ENCODE measurements at regions not wholly inside any gene's neighbourhood (a gene's known extent, or its start where the extent isn't known, plus 50 kb on each side); places are given as distances from the start of the nearest gene placed in this dataset.

DNA sequence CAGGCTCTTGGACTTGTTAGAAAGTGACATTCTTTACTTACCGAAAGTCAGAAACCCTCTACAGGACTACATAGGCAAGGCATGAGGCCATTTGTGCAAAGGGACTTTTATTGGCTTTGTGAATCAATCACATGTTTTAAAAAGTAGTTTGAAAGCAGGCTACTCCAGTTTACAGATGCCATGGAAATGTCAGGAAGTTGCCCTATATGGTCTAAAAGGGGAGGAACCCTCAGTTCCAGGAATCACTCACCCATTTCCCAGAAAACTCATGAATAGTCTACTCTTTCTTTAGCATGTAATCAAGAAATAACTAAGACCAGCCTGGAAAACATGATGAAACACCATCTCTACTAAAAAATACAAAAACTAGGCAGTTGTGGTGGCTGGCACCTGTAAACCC, 51.0 kb upstream of the MKRN3 start:
- H3K27ac Mint-ChIP-seq, result no peak overlapping the region
- ATAC-seq (no peak), DNase-seq (ENCODE audit: low spot score) (no peak)
- H3K4me3 ChIP-seq, result no peak overlapping the region
- H3K27me3 Mint-ChIP-seq (ENCODE audit: insufficient read depth, low read depth, poor library complexity), result peaks cover 3% of the 10 kb centered on the region
- H3K36me3 Mint-ChIP-seq (ENCODE audit: low read depth), result peaks cover 13% of the 10 kb centered on the region
- H3K4me1 ChIP-seq (ENCODE audit: insufficient read depth), result no peaks in the 10 kb centered on the region
- no peaks in the 10 kb centered on the region; the same call in 1 of the 2 replicates for H3K36me3 ChIP-seq (ENCODE audit: insufficient read depth)
- no peak overlapping the region for H3K27ac ChIP-seq (ENCODE audit: low read depth)
- H3K9me2 ChIP-seq (ENCODE audit: insufficient read depth), result 0 out of 2 replicates have a peak, but pooled peaks cover 5% of the 10 kb centered on the region
- H2AFZ ChIP-seq, result peak overlapping the region; percentile 33; the same call in 1 of the 2 replicates
- no peak overlapping the region for H3K4me2 ChIP-seq
- H4K20me1 ChIP-seq (replicated peaks; ENCODE audit: insufficient read depth), result no peaks in the 10 kb centered on the region
- no peaks in the 10 kb centered on the region for H3K27me3 ChIP-seq (ENCODE audit: insufficient read depth)
- no peak overlapping the region for H3K4me3 Mint-ChIP-seq
- no peaks in the 10 kb centered on the region for H3F3A ChIP-seq (replicated peaks; ENCODE audit: low read depth)
- H3K4me1 Mint-ChIP-seq, result no peaks in the 10 kb centered on the region
- TF ChIP-seq STAT1 (IDR thresholded peaks at IDR 0.05; ENCODE audit: unreplicated experiment) (no peak), NANOG (IDR thresholded peaks at IDR 0.05; ENCODE audit: borderline replicate concordance) (no peak), POLR2AphosphoS5 (IDR thresholded peaks at IDR 0.05; ENCODE audit: low read depth) (no peak), JUNB (IDR thresholded peaks at IDR 0.05; ENCODE audit: unreplicated experiment) (no peak), ZNF114 (CRISPR knock-in tag; IDR thresholded peaks at IDR 0.05) (no peak), ZNF331 (CRISPR knock-in tag; IDR thresholded peaks at IDR 0.05; ENCODE audit: low read depth) (no peak), EZH2 (IDR thresholded peaks at IDR 0.05; ENCODE audit: low read depth, unreplicated experiment) (no peak), EZH2phosphoT487 (IDR thresholded peaks at IDR 0.05; ENCODE audit: unreplicated experiment) (no peak), CREB1 (CRISPR knock-in tag; IDR thresholded peaks at IDR 0.05; ENCODE audit: low read depth) (no peak)
- TF ChIP-seq, protein P1, sequence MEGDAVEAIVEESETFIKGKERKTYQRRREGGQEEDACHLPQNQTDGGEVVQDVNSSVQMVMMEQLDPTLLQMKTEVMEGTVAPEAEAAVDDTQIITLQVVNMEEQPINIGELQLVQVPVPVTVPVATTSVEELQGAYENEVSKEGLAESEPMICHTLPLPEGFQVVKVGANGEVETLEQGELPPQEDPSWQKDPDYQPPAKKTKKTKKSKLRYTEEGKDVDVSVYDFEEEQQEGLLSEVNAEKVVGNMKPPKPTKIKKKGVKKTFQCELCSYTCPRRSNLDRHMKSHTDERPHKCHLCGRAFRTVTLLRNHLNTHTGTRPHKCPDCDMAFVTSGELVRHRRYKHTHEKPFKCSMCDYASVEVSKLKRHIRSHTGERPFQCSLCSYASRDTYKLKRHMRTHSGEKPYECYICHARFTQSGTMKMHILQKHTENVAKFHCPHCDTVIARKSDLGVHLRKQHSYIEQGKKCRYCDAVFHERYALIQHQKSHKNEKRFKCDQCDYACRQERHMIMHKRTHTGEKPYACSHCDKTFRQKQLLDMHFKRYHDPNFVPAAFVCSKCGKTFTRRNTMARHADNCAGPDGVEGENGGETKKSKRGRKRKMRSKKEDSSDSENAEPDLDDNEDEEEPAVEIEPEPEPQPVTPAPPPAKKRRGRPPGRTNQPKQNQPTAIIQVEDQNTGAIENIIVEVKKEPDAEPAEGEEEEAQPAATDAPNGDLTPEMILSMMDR (conservative IDR thresholded peaks at IDR 0.05; ENCODE audit: low read depth in 2 of 2), result no peak
- TF ChIP-seq, protein P2, sequence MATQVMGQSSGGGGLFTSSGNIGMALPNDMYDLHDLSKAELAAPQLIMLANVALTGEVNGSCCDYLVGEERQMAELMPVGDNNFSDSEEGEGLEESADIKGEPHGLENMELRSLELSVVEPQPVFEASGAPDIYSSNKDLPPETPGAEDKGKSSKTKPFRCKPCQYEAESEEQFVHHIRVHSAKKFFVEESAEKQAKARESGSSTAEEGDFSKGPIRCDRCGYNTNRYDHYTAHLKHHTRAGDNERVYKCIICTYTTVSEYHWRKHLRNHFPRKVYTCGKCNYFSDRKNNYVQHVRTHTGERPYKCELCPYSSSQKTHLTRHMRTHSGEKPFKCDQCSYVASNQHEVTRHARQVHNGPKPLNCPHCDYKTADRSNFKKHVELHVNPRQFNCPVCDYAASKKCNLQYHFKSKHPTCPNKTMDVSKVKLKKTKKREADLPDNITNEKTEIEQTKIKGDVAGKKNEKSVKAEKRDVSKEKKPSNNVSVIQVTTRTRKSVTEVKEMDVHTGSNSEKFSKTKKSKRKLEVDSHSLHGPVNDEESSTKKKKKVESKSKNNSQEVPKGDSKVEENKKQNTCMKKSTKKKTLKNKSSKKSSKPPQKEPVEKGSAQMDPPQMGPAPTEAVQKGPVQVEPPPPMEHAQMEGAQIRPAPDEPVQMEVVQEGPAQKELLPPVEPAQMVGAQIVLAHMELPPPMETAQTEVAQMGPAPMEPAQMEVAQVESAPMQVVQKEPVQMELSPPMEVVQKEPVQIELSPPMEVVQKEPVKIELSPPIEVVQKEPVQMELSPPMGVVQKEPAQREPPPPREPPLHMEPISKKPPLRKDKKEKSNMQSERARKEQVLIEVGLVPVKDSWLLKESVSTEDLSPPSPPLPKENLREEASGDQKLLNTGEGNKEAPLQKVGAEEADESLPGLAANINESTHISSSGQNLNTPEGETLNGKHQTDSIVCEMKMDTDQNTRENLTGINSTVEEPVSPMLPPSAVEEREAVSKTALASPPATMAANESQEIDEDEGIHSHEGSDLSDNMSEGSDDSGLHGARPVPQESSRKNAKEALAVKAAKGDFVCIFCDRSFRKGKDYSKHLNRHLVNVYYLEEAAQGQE (IDR thresholded peaks at IDR 0.05; ENCODE audit: unreplicated experiment), result no peak
- TF ChIP-seq, protein P3, sequence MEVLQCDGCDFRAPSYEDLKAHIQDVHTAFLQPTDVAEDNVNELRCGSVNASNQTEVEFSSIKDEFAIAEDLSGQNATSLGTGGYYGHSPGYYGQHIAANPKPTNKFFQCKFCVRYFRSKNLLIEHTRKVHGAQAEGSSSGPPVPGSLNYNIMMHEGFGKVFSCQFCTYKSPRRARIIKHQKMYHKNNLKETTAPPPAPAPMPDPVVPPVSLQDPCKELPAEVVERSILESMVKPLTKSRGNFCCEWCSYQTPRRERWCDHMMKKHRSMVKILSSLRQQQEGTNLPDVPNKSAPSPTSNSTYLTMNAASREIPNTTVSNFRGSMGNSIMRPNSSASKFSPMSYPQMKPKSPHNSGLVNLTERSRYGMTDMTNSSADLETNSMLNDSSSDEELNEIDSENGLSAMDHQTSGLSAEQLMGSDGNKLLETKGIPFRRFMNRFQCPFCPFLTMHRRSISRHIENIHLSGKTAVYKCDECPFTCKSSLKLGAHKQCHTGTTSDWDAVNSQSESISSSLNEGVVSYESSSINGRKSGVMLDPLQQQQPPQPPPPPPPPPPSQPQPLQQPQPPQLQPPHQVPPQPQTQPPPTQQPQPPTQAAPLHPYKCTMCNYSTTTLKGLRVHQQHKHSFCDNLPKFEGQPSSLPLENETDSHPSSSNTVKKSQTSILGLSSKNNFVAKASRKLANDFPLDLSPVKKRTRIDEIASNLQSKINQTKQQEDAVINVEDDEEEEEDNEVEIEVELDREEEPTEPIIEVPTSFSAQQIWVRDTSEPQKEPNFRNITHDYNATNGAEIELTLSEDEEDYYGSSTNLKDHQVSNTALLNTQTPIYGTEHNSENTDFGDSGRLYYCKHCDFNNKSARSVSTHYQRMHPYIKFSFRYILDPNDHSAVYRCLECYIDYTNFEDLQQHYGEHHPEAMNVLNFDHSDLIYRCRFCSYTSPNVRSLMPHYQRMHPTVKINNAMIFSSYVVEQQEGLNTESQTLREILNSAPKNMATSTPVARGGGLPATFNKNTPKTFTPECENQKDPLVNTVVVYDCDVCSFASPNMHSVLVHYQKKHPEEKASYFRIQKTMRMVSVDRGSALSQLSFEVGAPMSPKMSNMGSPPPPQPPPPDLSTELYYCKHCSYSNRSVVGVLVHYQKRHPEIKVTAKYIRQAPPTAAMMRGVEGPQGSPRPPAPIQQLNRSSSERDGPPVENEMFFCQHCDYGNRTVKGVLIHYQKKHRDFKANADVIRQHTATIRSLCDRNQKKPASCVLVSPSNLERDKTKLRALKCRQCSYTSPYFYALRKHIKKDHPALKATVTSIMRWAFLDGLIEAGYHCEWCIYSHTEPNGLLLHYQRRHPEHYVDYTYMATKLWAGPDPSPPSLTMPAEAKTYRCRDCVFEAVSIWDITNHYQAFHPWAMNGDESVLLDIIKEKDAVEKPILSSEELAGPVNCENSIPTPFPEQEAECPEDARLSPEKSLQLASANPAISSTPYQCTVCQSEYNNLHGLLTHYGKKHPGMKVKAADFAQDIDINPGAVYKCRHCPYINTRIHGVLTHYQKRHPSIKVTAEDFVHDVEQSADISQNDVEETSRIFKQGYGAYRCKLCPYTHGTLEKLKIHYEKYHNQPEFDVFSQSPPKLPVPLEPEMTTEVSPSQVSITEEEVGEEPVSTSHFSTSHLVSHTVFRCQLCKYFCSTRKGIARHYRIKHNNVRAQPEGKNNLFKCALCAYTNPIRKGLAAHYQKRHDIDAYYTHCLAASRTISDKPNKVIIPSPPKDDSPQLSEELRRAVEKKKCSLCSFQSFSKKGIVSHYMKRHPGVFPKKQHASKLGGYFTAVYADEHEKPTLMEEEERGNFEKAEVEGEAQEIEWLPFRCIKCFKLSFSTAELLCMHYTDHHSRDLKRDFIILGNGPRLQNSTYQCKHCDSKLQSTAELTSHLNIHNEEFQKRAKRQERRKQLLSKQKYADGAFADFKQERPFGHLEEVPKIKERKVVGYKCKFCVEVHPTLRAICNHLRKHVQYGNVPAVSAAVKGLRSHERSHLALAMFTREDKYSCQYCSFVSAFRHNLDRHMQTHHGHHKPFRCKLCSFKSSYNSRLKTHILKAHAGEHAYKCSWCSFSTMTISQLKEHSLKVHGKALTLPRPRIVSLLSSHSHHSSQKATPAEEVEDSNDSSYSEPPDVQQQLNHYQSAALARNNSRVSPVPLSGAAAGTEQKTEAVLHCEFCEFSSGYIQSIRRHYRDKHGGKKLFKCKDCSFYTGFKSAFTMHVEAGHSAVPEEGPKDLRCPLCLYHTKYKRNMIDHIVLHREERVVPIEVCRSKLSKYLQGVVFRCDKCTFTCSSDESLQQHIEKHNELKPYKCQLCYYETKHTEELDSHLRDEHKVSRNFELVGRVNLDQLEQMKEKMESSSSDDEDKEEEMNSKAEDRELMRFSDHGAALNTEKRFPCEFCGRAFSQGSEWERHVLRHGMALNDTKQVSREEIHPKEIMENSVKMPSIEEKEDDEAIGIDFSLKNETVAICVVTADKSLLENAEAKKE (CRISPR knock-in tag; IDR thresholded peaks at IDR 0.05), result no peak
- TF ChIP-seq, protein P4, sequence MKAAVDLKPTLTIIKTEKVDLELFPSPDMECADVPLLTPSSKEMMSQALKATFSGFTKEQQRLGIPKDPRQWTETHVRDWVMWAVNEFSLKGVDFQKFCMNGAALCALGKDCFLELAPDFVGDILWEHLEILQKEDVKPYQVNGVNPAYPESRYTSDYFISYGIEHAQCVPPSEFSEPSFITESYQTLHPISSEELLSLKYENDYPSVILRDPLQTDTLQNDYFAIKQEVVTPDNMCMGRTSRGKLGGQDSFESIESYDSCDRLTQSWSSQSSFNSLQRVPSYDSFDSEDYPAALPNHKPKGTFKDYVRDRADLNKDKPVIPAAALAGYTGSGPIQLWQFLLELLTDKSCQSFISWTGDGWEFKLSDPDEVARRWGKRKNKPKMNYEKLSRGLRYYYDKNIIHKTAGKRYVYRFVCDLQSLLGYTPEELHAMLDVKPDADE (IDR thresholded peaks at IDR 0.05), result no peak
- H3K9me3 Mint-ChIP-seq, result peaks cover 86% of the 10 kb centered on the region
- H3K79me2 ChIP-seq (replicated peaks; ENCODE audit: insufficient read depth), result no peaks in the 10 kb centered on the region

All from GM23338 (cell line).